Hepatocyte (in vitro differentiated cells): ENCODE measurements at regions not wholly inside any gene's neighbourhood (a gene's known extent, or its start where the extent isn't known, plus 50 kb on each side); places are given as distances from the start of the nearest gene placed in this dataset.

Experiments used
- EZH2 ChIP-seq: fragments of 200-600 bp; sonication (generic); IDR thresholded peaks from 2 replicates; pipeline ENCODE4 v1.6.1; 2016; ENCODE audit warnings: antibody characterized with exemption, mild to moderate bottlenecking, borderline replicate concordance
- TF ChIP-seq, protein P1 (sequence below): fragments of 200-600 bp; sonication (generic); IDR thresholded peaks from 2 replicates; pipeline ENCODE4 v1.5.1; 2016; ENCODE audit warnings: antibody characterized with exemption, mild to moderate bottlenecking; ENCODE audit not compliant: poor library complexity

GRCh38 chr7:119758254-119758653 lies 514.7 kb upstream of the KCND2 start:
- no peak for TF ChIP-seq EZH2
- TF ChIP-seq, protein P1, sequence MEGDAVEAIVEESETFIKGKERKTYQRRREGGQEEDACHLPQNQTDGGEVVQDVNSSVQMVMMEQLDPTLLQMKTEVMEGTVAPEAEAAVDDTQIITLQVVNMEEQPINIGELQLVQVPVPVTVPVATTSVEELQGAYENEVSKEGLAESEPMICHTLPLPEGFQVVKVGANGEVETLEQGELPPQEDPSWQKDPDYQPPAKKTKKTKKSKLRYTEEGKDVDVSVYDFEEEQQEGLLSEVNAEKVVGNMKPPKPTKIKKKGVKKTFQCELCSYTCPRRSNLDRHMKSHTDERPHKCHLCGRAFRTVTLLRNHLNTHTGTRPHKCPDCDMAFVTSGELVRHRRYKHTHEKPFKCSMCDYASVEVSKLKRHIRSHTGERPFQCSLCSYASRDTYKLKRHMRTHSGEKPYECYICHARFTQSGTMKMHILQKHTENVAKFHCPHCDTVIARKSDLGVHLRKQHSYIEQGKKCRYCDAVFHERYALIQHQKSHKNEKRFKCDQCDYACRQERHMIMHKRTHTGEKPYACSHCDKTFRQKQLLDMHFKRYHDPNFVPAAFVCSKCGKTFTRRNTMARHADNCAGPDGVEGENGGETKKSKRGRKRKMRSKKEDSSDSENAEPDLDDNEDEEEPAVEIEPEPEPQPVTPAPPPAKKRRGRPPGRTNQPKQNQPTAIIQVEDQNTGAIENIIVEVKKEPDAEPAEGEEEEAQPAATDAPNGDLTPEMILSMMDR = no peak
